Suprapubic skin (tissue), 4 donors: ENCODE measurements at regions not wholly inside any gene's neighbourhood (a gene's known extent, or its start where the extent isn't known, plus 50 kb on each side); places are given as distances from the start of the nearest gene placed in this dataset.

ENCODE experiments used
- DNase-seq, 2 donors: peaks; one replicate each; pipeline ENCODE4 v3.0.0-alpha.2; 2019; ENCODE audit warnings: low spot score in 2 of 2
- H3K27ac ChIP-seq: fragments of 200-600 bp; sonication (generic); one replicate; pipeline ENCODE4 v1.5.1; 2019
- H3K27me3 ChIP-seq: fragments of 200-600 bp; sonication (generic); one replicate; pipeline ENCODE4 v1.5.1; 2019
- H3K36me3 ChIP-seq: fragments of 200-600 bp; sonication (generic); one replicate; pipeline ENCODE4 v1.5.1; 2019
- H3K4me1 ChIP-seq: fragments of 200-600 bp; sonication (generic); one replicate; pipeline ENCODE4 v1.5.1; 2019
- H3K4me3 ChIP-seq: fragments of 200-600 bp; sonication (generic); one replicate; pipeline ENCODE4 v1.5.1; 2019; ENCODE audit warnings: mild to moderate bottlenecking
- H3K9me3 ChIP-seq: fragments of 200-600 bp; sonication (generic); one replicate; pipeline ENCODE4 v1.5.1; 2019
- EP300 ChIP-seq: sonication (generic); formaldehyde crosslinking; IDR thresholded peaks from one replicate; pipeline ENCODE4 v1.6.1; 2017; ENCODE audit warnings: antibody characterized with exemption
- POLR2A ChIP-seq, 2 donors: fragments of 450-650 bp; IDR thresholded peaks; one replicate each; pipeline ENCODE4 v1.6.1; 2017; ENCODE audit warnings: antibody characterized with exemption in 2 of 2, mild to moderate bottlenecking in 2 of 2, moderate library complexity in 2 of 2
- POLR2AphosphoS5 ChIP-seq, 3 donors: sonication (generic); formaldehyde crosslinking; IDR thresholded peaks; one replicate each; pipeline ENCODE4 v1.6.1; 2017; ENCODE audit warnings: antibody characterized with exemption in 3 of 3
- WGBS: methylation state at CpG from one replicate; pipeline ENCODE4 v1.1.5; 2018; 5-methylcytosine and 5-hydroxymethylcytosine counted together
- TF ChIP-seq, protein P1 (sequence below), 2 donors: fragments of 200-600 bp in 1 of 2; fragments of 450-650 bp in 1 of 2; sonication (generic) in 1 of 2; IDR thresholded peaks; one replicate each; pipeline ENCODE4 v1.5.1; 2016 to 2019; ENCODE audit warnings: antibody characterized with exemption in 2 of 2, mild to moderate bottlenecking in 1 of 2, moderate library complexity in 1 of 2

DNA sequence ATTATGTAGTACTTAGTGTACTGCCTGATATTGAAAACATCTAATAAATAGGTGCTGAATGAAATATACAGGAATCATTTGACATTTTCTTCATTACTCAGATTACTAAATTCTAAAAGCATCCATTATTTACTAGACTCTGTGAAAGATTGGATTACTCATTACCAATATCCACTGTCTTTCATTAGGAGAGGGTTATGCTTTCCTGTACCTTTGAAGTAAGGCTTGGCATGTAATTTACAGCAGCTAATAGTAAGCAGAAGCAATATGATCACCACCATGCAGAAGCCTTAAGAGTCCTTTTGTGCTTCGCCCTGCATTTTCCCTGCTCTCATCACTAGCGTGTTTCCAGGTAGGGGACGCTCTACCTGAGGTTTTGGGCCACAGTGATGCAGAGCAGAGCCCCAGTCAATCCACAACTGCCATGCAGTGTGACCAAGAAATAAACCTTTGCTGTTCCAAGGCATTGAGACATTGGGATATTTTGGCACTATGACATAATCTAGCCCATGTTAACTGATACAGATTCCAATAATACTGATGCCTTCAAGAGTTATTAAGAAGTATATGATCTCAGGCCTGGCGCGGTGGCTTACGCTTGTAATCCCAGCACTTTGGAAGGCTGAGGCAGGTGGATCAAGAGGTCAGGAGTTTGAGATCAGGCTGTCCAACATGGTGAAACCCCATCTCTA, 502.8 kb upstream of the MARCKS start:
- H3K36me3 ChIP-seq = no peaks in the 10 kb centered on the region
- H3K27ac ChIP-seq = no peak overlapping the region
- 80% methylated on average over 6 of the region's 6 CpGs for WGBS
- TF ChIP-seq POLR2AphosphoS5 (IDR thresholded peaks at IDR 0.05) (no peak), EP300 (no peak), POLR2A (IDR thresholded peaks at IDR 0.05) (no peak)
- TF ChIP-seq, protein P1, sequence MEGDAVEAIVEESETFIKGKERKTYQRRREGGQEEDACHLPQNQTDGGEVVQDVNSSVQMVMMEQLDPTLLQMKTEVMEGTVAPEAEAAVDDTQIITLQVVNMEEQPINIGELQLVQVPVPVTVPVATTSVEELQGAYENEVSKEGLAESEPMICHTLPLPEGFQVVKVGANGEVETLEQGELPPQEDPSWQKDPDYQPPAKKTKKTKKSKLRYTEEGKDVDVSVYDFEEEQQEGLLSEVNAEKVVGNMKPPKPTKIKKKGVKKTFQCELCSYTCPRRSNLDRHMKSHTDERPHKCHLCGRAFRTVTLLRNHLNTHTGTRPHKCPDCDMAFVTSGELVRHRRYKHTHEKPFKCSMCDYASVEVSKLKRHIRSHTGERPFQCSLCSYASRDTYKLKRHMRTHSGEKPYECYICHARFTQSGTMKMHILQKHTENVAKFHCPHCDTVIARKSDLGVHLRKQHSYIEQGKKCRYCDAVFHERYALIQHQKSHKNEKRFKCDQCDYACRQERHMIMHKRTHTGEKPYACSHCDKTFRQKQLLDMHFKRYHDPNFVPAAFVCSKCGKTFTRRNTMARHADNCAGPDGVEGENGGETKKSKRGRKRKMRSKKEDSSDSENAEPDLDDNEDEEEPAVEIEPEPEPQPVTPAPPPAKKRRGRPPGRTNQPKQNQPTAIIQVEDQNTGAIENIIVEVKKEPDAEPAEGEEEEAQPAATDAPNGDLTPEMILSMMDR (IDR thresholded peaks at IDR 0.05) = no peak
- H3K9me3 ChIP-seq = no peaks in the 10 kb centered on the region
- H3K27me3 ChIP-seq = no peaks in the 10 kb centered on the region
- no peak for DNase-seq
- peaks cover 14% of the 10 kb centered on the region for H3K4me1 ChIP-seq
- H3K4me3 ChIP-seq = no peak overlapping the region

DNA sequence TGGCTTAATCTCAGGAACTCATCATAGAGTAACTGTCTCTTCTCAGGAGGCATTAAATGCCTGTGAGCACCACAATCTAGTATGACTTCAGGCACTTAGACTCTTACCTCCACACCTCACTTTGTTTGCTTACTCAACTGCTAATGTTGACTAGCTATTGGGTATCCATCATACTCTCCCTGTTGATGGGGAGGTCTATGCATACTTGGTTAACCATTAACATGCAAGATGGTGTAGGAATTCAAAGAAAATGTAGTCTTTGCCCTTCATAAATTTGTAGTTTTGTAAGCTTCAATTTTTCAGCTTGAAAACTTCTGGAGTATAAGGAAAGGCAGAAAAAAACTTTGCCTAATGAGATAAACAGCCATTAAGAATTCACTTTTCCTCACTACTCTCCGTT, 501.0 kb upstream of the MARCKS start:
- no peak for DNase-seq
- Histone ChIP-seq H3K27me3 (no peaks in the 10 kb centered on the region), H3K9me3 (no peaks in the 10 kb centered on the region), H3K27ac (no peak overlapping the region), H3K4me1 (peaks cover 16% of the 10 kb centered on the region), H3K36me3 (no peaks in the 10 kb centered on the region), H3K4me3 (no peak overlapping the region)
- 89% methylated on average over 1 of the region's 1 CpG for WGBS
- TF ChIP-seq POLR2AphosphoS5 (IDR thresholded peaks at IDR 0.05) (no peak), EP300 (no peak), POLR2A (IDR thresholded peaks at IDR 0.05) (no peak)
- TF ChIP-seq, protein P1 (IDR thresholded peaks at IDR 0.05) = no peak

- TF ChIP-seq EP300 = no peak
- TF ChIP-seq, protein P1 (IDR thresholded peaks at IDR 0.05) = no peak
- no peak for TF ChIP-seq POLR2A (IDR thresholded peaks at IDR 0.05)
- TF ChIP-seq POLR2AphosphoS5 (IDR thresholded peaks at IDR 0.05) = no peak
- no peaks in the 10 kb centered on the region for H3K36me3 ChIP-seq
- no peak overlapping the region for H3K4me3 ChIP-seq
- no peak for DNase-seq
- H3K27ac ChIP-seq = no peak overlapping the region
- no peaks in the 10 kb centered on the region for H3K9me3 ChIP-seq
- 79% methylated on average over 4 of the region's 4 CpGs for WGBS
- no peaks in the 10 kb centered on the region for H3K27me3 ChIP-seq
- H3K4me1 ChIP-seq = peaks cover 12% of the 10 kb centered on the region
Observed at GRCh38 chr6:113357041-113357440, 500.1 kb upstream of the MARCKS start.

DNA sequence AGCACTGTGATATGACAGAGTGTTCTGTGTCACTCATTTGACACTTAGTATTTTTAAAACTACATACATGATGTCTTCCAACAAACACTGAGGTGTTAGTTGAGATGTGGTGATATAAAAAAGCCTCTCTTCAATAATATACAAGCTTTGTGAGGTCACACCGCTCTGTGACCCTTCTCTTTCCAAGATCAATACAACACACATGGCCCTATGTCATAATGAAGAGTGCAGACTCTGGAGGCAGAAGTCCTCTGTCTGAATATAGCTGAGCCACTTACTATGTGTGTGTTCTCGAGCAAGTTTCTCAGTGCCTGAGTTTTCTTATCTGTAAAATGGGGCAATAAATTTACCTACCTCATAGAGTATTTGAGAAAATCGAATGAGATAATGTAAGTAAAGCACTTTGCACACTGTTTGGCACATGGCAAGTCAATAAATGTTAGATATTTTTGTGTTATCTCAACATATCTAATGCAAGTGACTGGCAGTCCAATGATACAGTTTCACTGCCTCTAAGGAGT, 499.0 kb upstream of the MARCKS start:
- peaks cover 8% of the 10 kb centered on the region for H3K4me1 ChIP-seq
- no peaks in the 10 kb centered on the region for H3K36me3 ChIP-seq
- H3K9me3 ChIP-seq = no peaks in the 10 kb centered on the region
- no peak for DNase-seq
- no peak overlapping the region for H3K4me3 ChIP-seq
- TF ChIP-seq POLR2AphosphoS5 (IDR thresholded peaks at IDR 0.05) (no peak), EP300 (no peak), POLR2A (IDR thresholded peaks at IDR 0.05) (no peak)
- TF ChIP-seq, protein P1 (IDR thresholded peaks at IDR 0.05) = no peak
- 91% methylated on average over 3 of the region's 3 CpGs for WGBS
- H3K27ac ChIP-seq = no peak overlapping the region
- H3K27me3 ChIP-seq = no peaks in the 10 kb centered on the region

DNA sequence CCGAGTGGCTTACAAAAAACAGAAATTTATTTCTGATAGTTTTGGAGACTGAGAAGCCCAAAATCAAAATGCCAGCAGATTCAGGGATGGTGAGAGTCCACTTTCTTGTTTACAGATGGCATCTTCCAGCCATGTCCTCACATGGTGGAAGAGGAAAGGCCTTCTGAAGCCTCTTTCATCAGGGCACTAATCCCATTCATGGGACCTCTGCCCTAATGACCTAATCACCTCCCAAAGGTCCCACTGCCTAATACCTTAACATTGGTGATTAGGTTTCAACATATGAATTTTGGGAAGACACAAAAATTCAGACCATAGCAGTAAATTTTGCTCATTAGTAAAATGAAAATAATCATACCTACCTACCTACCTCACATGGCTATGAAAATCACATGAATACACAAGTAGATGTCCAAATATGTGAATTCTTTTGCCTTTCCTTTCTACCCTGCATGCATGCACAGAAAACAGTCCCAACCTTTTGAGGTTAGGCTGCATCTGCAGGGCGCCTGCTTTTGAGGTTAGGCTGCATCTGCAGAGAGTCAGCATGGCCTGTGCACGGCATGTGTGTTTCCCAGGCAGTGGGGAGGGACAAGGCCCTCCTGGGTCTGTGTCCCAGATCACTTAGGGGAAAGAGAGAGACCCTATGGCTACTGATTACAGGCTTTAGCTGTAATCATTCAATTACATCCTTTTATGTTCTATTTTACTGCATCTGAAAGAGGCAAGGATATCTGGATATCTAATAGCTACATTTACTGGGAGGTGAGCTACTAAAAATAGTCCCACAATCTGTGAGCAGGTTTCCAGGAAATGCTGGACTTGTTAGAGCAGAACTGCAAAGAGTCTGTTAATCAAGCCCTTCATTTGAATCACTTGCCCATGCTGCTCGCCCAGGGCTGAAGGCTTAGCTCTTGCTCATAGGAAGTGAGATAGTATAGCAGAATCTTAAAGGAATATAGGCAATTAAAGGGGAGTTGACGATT, 497.7 kb upstream of the MARCKS start:
- H3K4me1 ChIP-seq = peaks cover 8% of the 10 kb centered on the region
- H3K36me3 ChIP-seq = no peaks in the 10 kb centered on the region
- H3K9me3 ChIP-seq = no peaks in the 10 kb centered on the region
- H3K27ac ChIP-seq = no peak overlapping the region
- TF ChIP-seq EP300 = no peak
- no peak for TF ChIP-seq POLR2A (IDR thresholded peaks at IDR 0.05)
- no peak for TF ChIP-seq POLR2AphosphoS5 (IDR thresholded peaks at IDR 0.05)
- TF ChIP-seq, protein P1 (IDR thresholded peaks at IDR 0.05) = no peak
- DNase-seq = no peak
- H3K27me3 ChIP-seq = no peaks in the 10 kb centered on the region
- H3K4me3 ChIP-seq = no peak overlapping the region
- 55% methylated on average over 4 of the region's 5 CpGs for WGBS
